Fibroblast of skin of abdomen (primary cell): ENCODE measurements at regions not wholly inside any gene's neighbourhood (a gene's known extent, or its start where the extent isn't known, plus 50 kb on each side); places are given as distances from the start of the nearest gene placed in this dataset.
A peak's percentile ranks its signal among the peaks of the same experiment; 100 is the strongest.
"Not testable (repeated sequence)": the region's sequence is repeated elsewhere in the genome, so short reads cannot be mapped to it uniquely, and the experiment has no call there.

Experiments
- DNase-seq: peaks from one replicate; pipeline ENCODE4 v3.0.0-alpha.2; 2013

DNA sequence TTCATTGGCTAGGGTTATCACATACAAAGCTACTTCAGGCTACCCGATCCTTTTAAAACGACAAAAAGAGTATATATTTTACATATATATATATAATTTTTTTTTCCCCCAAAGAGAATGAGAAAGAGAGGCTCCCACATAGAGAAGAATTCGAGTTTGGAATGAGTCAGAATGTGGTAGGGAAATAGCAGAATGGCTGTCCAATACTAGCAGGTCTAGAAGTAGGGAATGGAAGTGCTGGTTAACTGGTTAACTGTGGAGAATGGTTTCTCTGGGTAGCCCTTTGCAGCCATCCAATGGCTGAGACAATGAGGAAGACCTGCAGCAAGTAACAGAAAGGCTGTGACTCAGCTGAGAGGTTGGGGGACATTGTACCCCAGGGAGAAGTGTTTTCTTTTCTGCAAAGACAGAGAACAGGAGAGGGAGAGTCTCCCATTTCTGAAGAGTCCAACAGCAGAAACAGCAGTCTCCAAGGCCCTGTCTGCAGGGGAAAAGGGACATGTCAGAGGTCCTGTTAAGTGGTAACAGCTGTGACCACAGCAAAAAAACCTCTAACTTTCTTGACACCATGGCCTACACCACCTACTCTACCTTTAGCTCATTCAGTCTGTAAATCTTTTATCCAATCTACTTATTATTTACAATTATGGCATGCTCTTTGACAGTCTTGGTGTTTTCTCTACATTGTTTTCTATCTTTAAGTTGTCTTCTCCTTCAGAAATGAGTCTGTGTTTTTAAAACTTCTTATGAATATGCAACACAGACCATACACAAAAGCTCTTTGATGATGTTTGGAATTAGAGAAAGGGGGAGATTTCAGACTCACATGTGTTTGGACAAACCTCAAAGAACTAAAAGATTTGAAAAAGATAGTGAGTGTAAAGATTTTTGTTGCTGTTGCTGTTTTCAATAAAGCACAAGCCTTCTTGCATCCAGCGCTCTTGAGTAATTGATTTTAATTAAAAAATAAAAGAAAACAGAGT, 116.1 kb upstream of the SLC7A14 start:
- peak; percentile 39 for DNase-seq

DNA sequence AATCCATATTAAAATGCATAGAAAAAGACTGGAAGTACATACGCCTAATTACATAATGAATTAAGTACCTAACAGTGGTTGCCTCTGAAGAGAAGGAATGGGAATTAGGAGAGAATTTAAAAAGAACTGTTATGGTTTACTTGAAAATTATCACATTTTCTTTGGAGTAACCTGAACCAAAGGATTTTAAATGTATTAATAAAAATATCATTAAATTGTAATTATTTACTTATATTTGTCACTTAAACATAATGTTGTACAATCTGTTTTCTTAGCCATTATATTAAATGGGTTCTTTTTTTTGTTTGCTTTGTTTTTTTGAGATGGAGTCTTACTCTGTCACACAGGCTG, 114.2 kb upstream of the SLC7A14 start:
- DNase-seq, result no peak

GRCh38 chr3:170699158-170700053, 113.5 kb upstream of the SLC7A14 start:
- DNase-seq, result no peak

- DNase-seq, result no peak
Measured at GRCh38 chr3:170697908-170698307, 112.0 kb upstream of the SLC7A14 start.

DNA sequence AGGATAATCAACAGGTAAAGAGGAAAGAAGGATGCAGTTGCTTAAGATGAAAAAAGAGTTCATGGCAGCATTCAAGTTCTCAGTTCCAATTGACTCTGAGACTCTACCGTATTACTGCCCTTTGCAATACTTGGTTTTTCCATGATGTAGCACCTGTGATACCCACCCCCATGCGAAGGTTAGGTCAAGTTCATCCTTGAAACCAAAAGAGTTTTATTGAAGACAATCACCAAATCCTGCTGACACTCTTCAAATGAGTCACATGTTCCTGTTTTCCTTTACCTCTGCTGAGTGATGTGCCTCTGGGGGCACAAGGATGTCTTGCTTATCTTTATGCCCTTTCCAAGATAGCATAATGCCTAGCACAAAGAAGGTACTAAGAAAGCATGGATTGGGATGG, 111.3 kb upstream of the SLC7A14 start:
- DNase-seq, result no peak

DNA sequence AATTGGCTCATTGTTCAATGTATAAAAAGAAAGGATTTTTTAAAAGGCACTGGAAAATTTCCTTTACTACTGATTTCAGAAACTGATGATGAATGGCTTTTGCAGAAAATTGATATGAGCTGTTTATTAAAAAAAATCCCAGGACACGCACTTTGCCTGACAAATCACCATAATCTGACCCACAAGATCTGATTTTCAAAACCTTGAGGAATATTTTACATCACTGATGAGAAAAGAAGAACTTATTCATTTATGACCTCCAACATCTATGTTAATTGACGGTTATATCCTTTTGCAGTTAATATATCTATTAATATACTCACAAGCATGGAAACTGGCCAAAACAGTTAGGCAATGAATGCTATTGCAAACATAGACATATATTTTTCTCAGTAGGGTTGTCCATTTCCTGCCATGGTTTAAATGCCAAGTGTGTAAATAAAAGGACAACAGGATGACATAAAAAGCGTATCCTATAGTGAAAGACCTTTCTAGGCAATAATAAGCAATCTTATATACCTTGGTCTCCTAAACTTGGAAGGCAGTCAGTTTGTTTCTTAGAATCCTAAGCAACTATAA, 109.7 kb upstream of the SLC7A14 start:
- no peak for DNase-seq

- no peak for DNase-seq
Measured at GRCh38 chr3:170692720-170693119, 106.8 kb upstream of the SLC7A14 start.

GRCh38 chr3:170690661-170690981, 104.7 kb upstream of the SLC7A14 start:
- DNase-seq, result no peak

DNA sequence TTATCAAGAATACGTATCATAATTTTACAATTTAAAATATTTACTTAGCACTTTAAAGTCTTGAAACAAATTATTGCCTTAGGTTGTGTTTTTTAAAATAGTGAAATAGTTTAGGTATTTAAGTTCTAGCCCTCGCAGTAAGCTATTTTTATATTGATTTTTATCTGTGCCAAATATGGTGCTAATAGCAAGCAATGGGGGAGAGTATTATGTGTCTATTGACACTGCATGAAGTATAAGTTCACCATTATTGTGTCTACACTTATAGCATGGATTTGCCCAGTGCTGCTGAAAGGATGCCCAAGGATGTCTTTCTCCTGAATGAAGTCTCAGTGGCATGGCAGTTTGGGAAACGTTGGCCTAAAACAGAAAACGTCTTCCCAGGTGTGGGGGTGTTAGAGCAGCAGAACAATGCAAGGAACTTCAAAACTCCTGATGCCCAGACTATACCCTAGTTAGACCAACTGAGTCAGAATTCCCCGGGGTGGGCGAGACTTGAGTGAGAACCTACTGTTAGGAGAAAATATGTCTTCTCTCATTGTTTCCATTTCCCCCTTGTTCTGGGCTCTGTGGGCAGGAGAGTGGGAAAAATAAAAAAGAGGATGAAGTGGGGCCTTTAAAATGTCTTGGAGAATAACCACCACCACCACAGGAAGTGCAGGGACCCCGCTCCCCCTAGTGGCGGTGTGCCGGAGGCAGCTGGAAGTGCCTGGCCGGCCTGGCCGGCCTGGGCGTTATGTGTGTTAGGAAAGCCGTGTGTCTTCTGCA, 104.2 kb upstream of the SLC7A14 start:
- peak; percentile 58 for DNase-seq

- peak; percentile 97 for DNase-seq
Measured at GRCh38 chr3:170689296-170689829, 103.5 kb upstream of the SLC7A14 start.

- DNase-seq, result not testable (repeated sequence)
Measured at GRCh38 chr3:170688222-170688621, 102.3 kb upstream of the SLC7A14 start.

- no peak for DNase-seq
Measured at GRCh38 chr3:170680593-170680992, 94.7 kb upstream of the SLC7A14 start.

GRCh38 chr3:170679190-170679589, 93.3 kb upstream of the SLC7A14 start:
- DNase-seq, result no peak

DNA sequence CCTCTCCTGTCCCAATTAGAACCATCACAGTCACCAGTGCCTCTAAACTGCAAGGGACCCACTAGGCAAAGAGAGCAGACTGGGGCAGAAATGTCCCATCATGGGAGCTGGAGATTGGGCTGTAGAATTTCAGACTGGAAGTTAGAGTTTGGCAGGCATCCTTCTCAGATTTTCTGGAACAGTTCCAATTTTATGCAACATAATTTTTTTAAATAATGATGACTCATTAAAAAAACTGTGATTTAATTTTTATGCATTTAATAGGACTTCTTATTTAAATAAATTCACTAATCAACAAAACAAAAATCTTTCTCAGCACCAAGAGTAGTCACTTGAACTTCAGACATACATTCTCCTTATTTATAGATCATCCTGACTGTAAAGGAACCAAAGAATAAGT, 84.6 kb upstream of the SLC7A14 start:
- DNase-seq, result no peak

GRCh38 chr3:170662986-170663385, 77.1 kb upstream of the SLC7A14 start:
- DNase-seq, result not testable (repeated sequence)

DNA sequence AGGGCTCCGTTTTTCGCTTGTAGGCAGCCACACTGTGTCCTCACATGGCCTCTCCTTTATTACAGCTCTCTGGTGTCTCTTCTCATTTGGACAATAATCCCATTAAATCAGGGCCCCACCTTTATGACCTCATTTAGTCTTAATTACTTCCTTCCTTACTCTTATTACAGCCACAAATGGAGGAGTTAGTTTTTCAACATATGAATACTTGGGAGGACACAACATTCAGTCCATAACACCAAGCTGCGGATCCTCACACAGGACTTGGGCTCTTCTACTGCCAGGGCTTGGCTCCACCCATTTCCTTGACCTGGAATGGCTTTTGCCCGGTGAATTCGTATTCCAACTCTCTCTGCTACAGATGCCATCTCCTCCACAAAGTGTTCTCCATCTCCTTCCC, 74.3 kb upstream of the SLC7A14 start:
- DNase-seq, result no peak

GRCh38 chr3:170657312-170657711, 71.4 kb upstream of the SLC7A14 start:
- no peak for DNase-seq

DNA sequence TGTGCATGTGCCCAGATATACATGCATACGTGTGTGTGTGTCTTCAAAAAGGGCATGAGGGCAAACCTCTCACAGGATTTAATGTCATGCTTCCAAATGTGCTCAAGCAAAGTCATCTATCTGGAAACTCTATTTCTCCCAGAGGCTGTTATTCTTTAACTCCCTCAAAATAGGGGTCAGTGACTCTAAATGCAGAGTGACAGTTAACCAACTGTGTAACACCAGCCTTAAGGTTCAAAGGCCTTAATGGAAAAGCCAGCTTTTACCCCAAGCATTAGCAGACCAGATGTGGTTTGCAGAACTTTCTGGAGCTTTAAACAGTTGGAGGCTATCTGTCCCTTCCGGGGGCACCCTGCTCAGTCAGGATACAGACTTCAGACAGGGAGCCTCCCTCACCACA, 70.4 kb upstream of the SLC7A14 start:
- no peak for DNase-seq

DNA sequence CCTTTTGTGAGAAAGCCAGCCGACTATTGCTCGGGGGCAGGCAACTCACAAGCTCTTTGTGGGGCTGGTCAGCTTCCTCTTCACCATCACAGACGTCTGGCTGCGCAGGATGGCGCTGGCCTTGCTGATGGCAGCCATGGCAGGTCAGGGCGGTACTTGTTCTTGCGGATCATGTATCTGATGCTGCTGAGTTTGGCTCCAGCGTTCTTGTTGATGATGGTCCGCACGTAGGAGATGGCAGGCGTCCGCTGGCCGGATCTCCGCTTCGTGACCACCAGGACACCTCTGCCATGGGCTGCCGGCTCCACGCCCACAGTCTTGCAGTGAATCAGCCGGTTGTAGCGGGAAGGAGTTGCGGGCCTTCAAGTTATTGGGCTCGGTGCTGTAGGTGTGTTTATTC, 67.9 kb upstream of the SLC7A14 start:
- DNase-seq, result no peak

DNA sequence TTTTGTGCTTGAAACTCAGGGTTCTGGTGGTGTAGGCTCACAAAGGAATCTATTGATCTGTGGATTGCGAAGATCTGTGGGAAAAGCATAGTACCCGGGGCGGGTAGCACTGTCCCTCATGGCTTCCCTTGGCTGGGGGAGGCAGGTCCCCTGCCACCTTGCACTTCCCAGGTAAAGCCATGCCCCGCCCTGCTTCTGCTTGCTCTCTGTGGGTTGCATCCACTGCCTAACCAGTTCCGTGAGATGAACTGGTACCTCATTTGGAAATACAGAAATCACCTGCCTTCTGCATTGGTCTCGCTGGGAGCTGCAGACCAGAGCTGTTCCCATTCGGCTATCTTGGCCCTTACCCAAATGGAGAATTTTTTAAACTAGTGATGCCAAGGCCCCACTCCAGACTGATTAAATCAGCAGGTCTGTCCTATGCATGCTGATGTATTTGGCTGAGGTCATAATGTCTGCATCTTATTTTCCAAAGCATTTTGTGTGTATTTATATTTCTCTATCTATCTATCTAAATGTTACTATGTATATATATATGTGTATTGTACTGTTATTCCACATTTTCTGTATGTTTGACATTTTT, 65.5 kb upstream of the SLC7A14 start:
- DNase-seq, result no peak

DNA sequence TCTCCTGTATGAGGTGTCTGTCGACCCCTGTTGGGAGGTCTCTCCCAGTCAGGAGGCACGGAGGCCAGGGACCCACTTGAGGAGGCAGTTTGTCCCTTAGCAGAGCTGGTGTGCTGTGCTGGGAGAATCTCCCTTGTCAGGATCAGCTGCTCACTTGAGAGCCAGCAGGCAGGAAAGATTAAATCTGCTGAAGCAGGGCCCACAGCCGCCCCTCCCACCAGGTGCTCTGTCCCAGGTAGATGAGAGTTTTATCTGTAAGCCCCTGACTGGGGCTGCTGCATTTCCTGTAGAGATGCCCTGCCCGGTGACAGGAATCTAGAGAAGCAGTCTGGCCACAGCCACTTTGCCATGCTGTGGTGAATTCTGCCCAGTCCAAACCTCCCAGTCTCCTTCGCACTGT, 64.7 kb upstream of the SLC7A14 start:
- DNase-seq, result not testable (repeated sequence)

DNA sequence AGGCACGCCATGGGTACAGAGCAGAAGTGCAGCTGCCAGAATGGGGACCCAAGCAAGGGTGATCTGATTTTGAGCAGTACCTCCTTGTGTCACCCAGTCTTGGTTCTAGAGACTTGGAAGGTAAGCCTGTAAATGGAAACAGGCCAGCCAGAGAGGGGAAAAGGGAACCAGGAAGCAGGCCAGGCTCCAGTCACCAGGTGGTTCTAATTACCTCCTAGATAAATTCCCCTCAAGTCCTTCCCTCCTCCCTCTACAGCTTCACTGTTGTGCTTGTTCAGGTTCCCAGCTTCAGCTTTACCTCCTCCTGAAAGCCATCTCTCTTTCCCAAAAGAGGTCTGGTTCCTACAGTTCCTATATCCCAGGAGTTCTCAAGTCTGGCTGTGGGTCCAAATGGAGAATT, 58.8 kb upstream of the SLC7A14 start:
- peak; percentile 50 for DNase-seq
